ENCODE measurements at regions not wholly inside any gene's neighbourhood (a gene's known extent, or its start where the extent isn't known, plus 50 kb on each side); places are given as distances from the start of the nearest gene placed in this dataset.

GRCh38 chr9:118422508-118422907 is 718.3 kb downstream of the TLR4 start:
- H3K9me3 ChIP-seq (ENCODE audit: control insufficient read depth, low read depth, low read length): no peaks in the 10 kb centered on the region
- no peak overlapping the region for H2AFZ ChIP-seq (ENCODE audit: low read length)
- no peak overlapping the region for H3K4me3 Mint-ChIP-seq
- no peaks in the 10 kb centered on the region for H3K4me1 ChIP-seq (ENCODE audit: insufficient read depth, low read length)
- H3K9ac ChIP-seq (ENCODE audit: extremely low read depth, insufficient read length, low read length): no peak overlapping the region
- H2BK20ac ChIP-seq (ENCODE audit: low read depth, low read length, poor library complexity, severe bottlenecking): no peak overlapping the region
- no peak overlapping the region for H3K4me2 ChIP-seq (ENCODE audit: insufficient read depth, insufficient read length, low read length)
- H3K23ac ChIP-seq (ENCODE audit: insufficient read length, low read depth, low read length): no peak overlapping the region
- H2BK12ac ChIP-seq (ENCODE audit: insufficient read length, low read depth, low read length): no peak overlapping the region
- H3K79me2 ChIP-seq (ENCODE audit: insufficient read depth, low read length): no peaks in the 10 kb centered on the region
- H3T11ph ChIP-seq (ENCODE audit: low read length): no peak overlapping the region
- H2BK120ac ChIP-seq (ENCODE audit: low read depth, low read length, poor library complexity, severe bottlenecking): no peak overlapping the region
- no peaks in the 10 kb centered on the region for H4K20me1 ChIP-seq (ENCODE audit: control insufficient read depth, insufficient read depth, insufficient read length)
- H3K27ac Mint-ChIP-seq: no peak overlapping the region
- H3K36me3 Mint-ChIP-seq (ENCODE audit: insufficient read depth in 1 of 3, low read depth in 3 of 3): no peaks in the 10 kb centered on the region
- no peak overlapping the region for H3K14ac ChIP-seq (ENCODE audit: insufficient read depth, low read length)
- no peak overlapping the region for H2BK15ac ChIP-seq (ENCODE audit: low read depth, low read length)
- no peaks in the 10 kb centered on the region for H3K79me1 ChIP-seq (ENCODE audit: insufficient read depth, low read depth, low read length, poor library complexity, severe bottlenecking)
- no peak overlapping the region for H4K5ac ChIP-seq (ENCODE audit: insufficient read length, low read depth, low read length)
- no peak overlapping the region for H3K4ac ChIP-seq (ENCODE audit: low read depth, low read length)
- H3K18ac ChIP-seq (ENCODE audit: insufficient read length, low read depth, low read length): no peak overlapping the region
- no peaks in the 10 kb centered on the region for H3K27me3 Mint-ChIP-seq (ENCODE audit: low read depth)
- no peak overlapping the region for H4K91ac ChIP-seq (ENCODE audit: insufficient read length, low read depth, low read length)
- no peaks in the 10 kb centered on the region for H3K23me2 ChIP-seq (ENCODE audit: insufficient read length, low read depth, low read length, poor library complexity, severe bottlenecking)
- H3K4me1 Mint-ChIP-seq: no peaks in the 10 kb centered on the region
- no peak for DNase-seq
- no peak overlapping the region for H3K27ac ChIP-seq (ENCODE audit: insufficient read length, low read depth, low read length)
- no CpG with 5 or more reads among the region's 2 CpGs for WGBS (ENCODE audit: extremely low coverage, insufficient read length, low lambda C conversion rate)
- TF ChIP-seq, protein P1, sequence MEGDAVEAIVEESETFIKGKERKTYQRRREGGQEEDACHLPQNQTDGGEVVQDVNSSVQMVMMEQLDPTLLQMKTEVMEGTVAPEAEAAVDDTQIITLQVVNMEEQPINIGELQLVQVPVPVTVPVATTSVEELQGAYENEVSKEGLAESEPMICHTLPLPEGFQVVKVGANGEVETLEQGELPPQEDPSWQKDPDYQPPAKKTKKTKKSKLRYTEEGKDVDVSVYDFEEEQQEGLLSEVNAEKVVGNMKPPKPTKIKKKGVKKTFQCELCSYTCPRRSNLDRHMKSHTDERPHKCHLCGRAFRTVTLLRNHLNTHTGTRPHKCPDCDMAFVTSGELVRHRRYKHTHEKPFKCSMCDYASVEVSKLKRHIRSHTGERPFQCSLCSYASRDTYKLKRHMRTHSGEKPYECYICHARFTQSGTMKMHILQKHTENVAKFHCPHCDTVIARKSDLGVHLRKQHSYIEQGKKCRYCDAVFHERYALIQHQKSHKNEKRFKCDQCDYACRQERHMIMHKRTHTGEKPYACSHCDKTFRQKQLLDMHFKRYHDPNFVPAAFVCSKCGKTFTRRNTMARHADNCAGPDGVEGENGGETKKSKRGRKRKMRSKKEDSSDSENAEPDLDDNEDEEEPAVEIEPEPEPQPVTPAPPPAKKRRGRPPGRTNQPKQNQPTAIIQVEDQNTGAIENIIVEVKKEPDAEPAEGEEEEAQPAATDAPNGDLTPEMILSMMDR (conservative IDR thresholded peaks at IDR 0.05): no peak
- no peaks in the 10 kb centered on the region for H3K27me3 ChIP-seq (ENCODE audit: insufficient read depth, low read length)
- no peaks in the 10 kb centered on the region for H3K9me3 Mint-ChIP-seq
- no peak overlapping the region for H3K56ac ChIP-seq (ENCODE audit: insufficient read length, low read depth, low read length)
- H2AK5ac ChIP-seq (ENCODE audit: insufficient read length, low read length): no peak overlapping the region
- H2BK5ac ChIP-seq (ENCODE audit: insufficient read length, low read length): no peak overlapping the region
- H4K8ac ChIP-seq (replicated peaks; ENCODE audit: insufficient read length, low read depth, low read length): no peak overlapping the region

Data from H9 (cell line).